Caco-2 (cell line): ENCODE measurements at regions not wholly inside any gene's neighbourhood (a gene's known extent, or its start where the extent isn't known, plus 50 kb on each side); places are given as distances from the start of the nearest gene placed in this dataset.
"Not testable (repeated sequence)": the region's sequence is repeated elsewhere in the genome, so short reads cannot be mapped to it uniquely, and the experiment has no call there.

ENCODE experiments used
- BruUV-seq: library from RNA; stranded (reverse); fragments of 400-500 nt; replicated peaks from 2 replicates; lab custom pipeline; 2021; lab: Mats Ljungman, UMichigan
- CTCF ChIA-PET: fragments of 300-600 bp; sonication (Branson Sonifier 250); formaldehyde crosslinking; loops from one replicate; lab custom pipeline; 2022; ENCODE audit warnings: antibody characterized with exemption; lab: Charles Lee
- POLR2A ChIA-PET: fragments of 300-600 bp; sonication (Branson Sonifier 250); formaldehyde crosslinking; loops from one replicate; lab custom pipeline; 2022; ENCODE audit warnings: antibody characterized with exemption; lab: Charles Lee
- DNase-seq, 2 experiments: peaks; one replicate each; pipeline versions ENCODE4 v3.0.0 to v3.0.0-alpha.2; 2020 to 2022
- H3K27me3 ChIP-seq: replicated peaks from 2 replicates; pipeline ENCODE4 v1.6.0; 2011; ENCODE audit warnings: low read length; ENCODE audit not compliant: control insufficient read depth, insufficient read depth
- H3K36me3 ChIP-seq: 2 replicates; pipeline ENCODE4 v1.5.1; 2011; ENCODE audit warnings: low read length; ENCODE audit not compliant: control insufficient read depth, insufficient read depth
- H3K4me1 ChIP-seq: fragments of 250-450 bp; sonication (Bioruptor Pico); 2 replicates; pipeline ENCODE4 v1.5.1; 2020; ENCODE audit warnings: mild to moderate bottlenecking
- H3K4me3 ChIP-seq: 2 replicates; pipeline ENCODE4 v1.5.1; 2011; ENCODE audit warnings: low read depth, mild to moderate bottlenecking, control low read depth, low read length
- H3K9me3 ChIP-seq: fragments of 250-450 bp; sonication (Bioruptor Pico); 2 replicates; pipeline ENCODE4 v1.5.1; 2020; ENCODE audit warnings: mild to moderate bottlenecking, moderate library complexity
- H3K27ac Mint-ChIP-seq: one replicate; pipeline ENCODE4 v1.8.0; 2022; ENCODE audit warnings: mixed read lengths; ENCODE audit not compliant: unreplicated experiment
- H3K27me3 Mint-ChIP-seq: one replicate; pipeline ENCODE4 v1.8.0; 2022; ENCODE audit warnings: mixed read lengths; ENCODE audit not compliant: insufficient read depth, unreplicated experiment
- H3K36me3 Mint-ChIP-seq: one replicate; pipeline ENCODE4 v1.8.0; 2022; ENCODE audit warnings: mild to moderate bottlenecking, mixed read lengths; ENCODE audit not compliant: insufficient read depth, unreplicated experiment
- H3K4me1 Mint-ChIP-seq: one replicate; pipeline ENCODE4 v1.8.0; 2022; ENCODE audit warnings: low read depth, mixed read lengths; ENCODE audit not compliant: unreplicated experiment
- H3K4me3 Mint-ChIP-seq: one replicate; pipeline ENCODE4 v1.8.0; 2022; ENCODE audit warnings: mild to moderate bottlenecking, moderate library complexity, mixed read lengths; ENCODE audit not compliant: unreplicated experiment
- H3K9me3 Mint-ChIP-seq: one replicate; pipeline ENCODE4 v1.8.0; 2022; ENCODE audit warnings: mixed read lengths; ENCODE audit not compliant: unreplicated experiment
- intact Hi-C: fragments of 100-400 bp; cut with micrococcal nuclease; formaldehyde crosslinking; loops from one replicate; pipeline ENCODE4 v1.10.0; 2022; ENCODE audit not compliant: unreplicated experiment
- TF ChIP-seq, protein P1 (sequence below), 2 experiments: fragments of 200-600 bp in 1 of 2; IDR thresholded peaks; 1 replicate in 1 of 2; 2 replicates in 1 of 2; pipeline versions ENCODE4 v1.5.1 to v1.8.0; 2011 to 2022; ENCODE audit warnings: antibody characterized with exemption in 1 of 2, control low read depth in 1 of 2, inconsistent platforms in 1 of 2, low read depth in 1 of 2, low read length in 1 of 2, mild to moderate bottlenecking in 1 of 2, moderate library complexity in 1 of 2; ENCODE audit not compliant: insufficient read depth in 1 of 2, severe bottlenecking in 1 of 2, unreplicated experiment in 1 of 2

GRCh38 chr3:16011376-16011775 lies 163.1 kb upstream of the GALNT15 start:
- intact Hi-C loops, result no loop called here
- Mint-ChIP-seq H3K27me3 (peaks cover 2% of the 10 kb centered on the region), H3K36me3 (no peaks in the 10 kb centered on the region), H3K27ac (no peak overlapping the region), H3K9me3 (no peaks in the 10 kb centered on the region), H3K4me3 (no peak overlapping the region), H3K4me1 (no peaks in the 10 kb centered on the region)
- Histone ChIP-seq H3K4me1 (no peaks in the 10 kb centered on the region), H3K36me3 (no peaks in the 10 kb centered on the region), H3K27me3 (no peaks in the 10 kb centered on the region), H3K9me3 (no peaks in the 10 kb centered on the region), H3K4me3 (no peak overlapping the region)
- CTCF ChIA-PET, result no interaction called here
- TF ChIP-seq, protein P1, sequence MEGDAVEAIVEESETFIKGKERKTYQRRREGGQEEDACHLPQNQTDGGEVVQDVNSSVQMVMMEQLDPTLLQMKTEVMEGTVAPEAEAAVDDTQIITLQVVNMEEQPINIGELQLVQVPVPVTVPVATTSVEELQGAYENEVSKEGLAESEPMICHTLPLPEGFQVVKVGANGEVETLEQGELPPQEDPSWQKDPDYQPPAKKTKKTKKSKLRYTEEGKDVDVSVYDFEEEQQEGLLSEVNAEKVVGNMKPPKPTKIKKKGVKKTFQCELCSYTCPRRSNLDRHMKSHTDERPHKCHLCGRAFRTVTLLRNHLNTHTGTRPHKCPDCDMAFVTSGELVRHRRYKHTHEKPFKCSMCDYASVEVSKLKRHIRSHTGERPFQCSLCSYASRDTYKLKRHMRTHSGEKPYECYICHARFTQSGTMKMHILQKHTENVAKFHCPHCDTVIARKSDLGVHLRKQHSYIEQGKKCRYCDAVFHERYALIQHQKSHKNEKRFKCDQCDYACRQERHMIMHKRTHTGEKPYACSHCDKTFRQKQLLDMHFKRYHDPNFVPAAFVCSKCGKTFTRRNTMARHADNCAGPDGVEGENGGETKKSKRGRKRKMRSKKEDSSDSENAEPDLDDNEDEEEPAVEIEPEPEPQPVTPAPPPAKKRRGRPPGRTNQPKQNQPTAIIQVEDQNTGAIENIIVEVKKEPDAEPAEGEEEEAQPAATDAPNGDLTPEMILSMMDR (IDR thresholded peaks at IDR 0.05; ENCODE audit: insufficient read depth in 1 of 2, low read depth in 1 of 2, low read length in 1 of 2, severe bottlenecking in 1 of 2, unreplicated experiment in 1 of 2), result no peak
- DNase-seq, result no peak
- POLR2A ChIA-PET, result no interaction called here
- BruUV-seq, result no TSS peak

DNA sequence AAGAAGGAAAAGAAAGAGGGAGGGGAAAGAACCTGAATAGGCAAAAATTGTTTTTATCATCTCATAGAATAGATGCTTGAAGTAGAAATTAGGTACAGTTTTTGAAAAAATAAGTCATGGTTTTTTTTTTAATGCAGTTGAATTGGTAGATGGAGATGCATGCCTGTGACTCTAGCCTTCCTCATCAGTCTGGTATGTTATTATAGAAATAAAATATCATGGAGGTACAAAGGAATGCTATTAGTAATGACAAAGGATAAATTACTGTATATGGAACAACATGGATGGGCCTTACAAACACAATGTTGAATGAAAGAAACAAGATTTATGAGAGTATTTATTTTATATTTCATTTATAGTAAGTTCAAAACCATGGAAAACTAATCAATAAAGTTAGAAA lies 162.4 kb upstream of the GALNT15 start:
- BruUV-seq, result no TSS peak
- peaks cover 2% of the 10 kb centered on the region for H3K27me3 Mint-ChIP-seq
- TF ChIP-seq, protein P1 (IDR thresholded peaks at IDR 0.05; ENCODE audit: insufficient read depth in 1 of 2, low read depth in 1 of 2, low read length in 1 of 2, severe bottlenecking in 1 of 2, unreplicated experiment in 1 of 2), result no peak
- Histone ChIP-seq H3K9me3 (no peaks in the 10 kb centered on the region), H3K4me1 (no peaks in the 10 kb centered on the region), H3K27me3 (no peaks in the 10 kb centered on the region), H3K36me3 (no peaks in the 10 kb centered on the region), H3K4me3 (no peak overlapping the region)
- no peak for DNase-seq
- H3K27ac Mint-ChIP-seq, result no peak overlapping the region
- intact Hi-C loops, result no loop called here
- H3K36me3 Mint-ChIP-seq, result no peaks in the 10 kb centered on the region
- no peak overlapping the region for H3K4me3 Mint-ChIP-seq
- no peaks in the 10 kb centered on the region for H3K4me1 Mint-ChIP-seq
- ChIA-PET POLR2A (no interaction called here), CTCF (no interaction called here)
- no peaks in the 10 kb centered on the region for H3K9me3 Mint-ChIP-seq

DNA sequence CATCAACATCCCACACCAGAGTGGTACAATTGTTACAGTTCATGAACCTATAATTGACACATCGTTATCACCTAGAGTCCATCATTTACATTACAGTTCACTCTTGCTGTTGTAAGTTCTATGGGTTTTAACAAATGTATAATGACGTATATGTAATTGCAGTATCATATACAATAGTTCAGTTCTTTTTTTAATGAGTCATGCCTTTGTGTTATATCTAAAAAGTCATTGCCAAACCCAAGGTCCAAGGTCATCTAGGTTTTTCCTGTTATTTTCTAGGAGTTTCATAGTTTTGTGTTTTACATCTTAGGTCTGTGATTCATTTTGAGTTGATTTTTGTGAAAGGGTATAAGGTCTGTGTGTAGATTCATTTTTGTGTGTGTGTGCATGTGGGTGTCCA lies 160.9 kb upstream of the GALNT15 start:
- Mint-ChIP-seq H3K9me3 (no peaks in the 10 kb centered on the region), H3K4me3 (no peak overlapping the region), H3K36me3 (no peaks in the 10 kb centered on the region), H3K27me3 (peaks cover 9% of the 10 kb centered on the region), H3K27ac (no peak overlapping the region), H3K4me1 (no peaks in the 10 kb centered on the region)
- intact Hi-C loops, result no loop called here
- Histone ChIP-seq H3K4me1 (no peaks in the 10 kb centered on the region), H3K36me3 (no peaks in the 10 kb centered on the region), H3K4me3 (no peak overlapping the region), H3K9me3 (no peaks in the 10 kb centered on the region), H3K27me3 (no peaks in the 10 kb centered on the region)
- BruUV-seq, result no TSS peak
- no peak for DNase-seq
- TF ChIP-seq, protein P1 (IDR thresholded peaks at IDR 0.05; ENCODE audit: insufficient read depth in 1 of 2, low read depth in 1 of 2, low read length in 1 of 2, severe bottlenecking in 1 of 2, unreplicated experiment in 1 of 2), result no peak
- CTCF ChIA-PET, result no interaction called here
- POLR2A ChIA-PET, result no interaction called here

- POLR2A ChIA-PET, H3K4me1 ChIP-seq, H3K9me3 ChIP-seq, BruUV-seq, intact Hi-C loops, CTCF ChIA-PET, H3K4me3 ChIP-seq, H3K27me3 ChIP-seq, H3K9me3 Mint-ChIP-seq, H3K4me1 Mint-ChIP-seq, H3K36me3 ChIP-seq, H3K4me3 Mint-ChIP-seq, H3K36me3 Mint-ChIP-seq, H3K27ac Mint-ChIP-seq, DNase-seq: not testable (repeated sequence)
- H3K27me3 Mint-ChIP-seq, result peaks cover 11% of the 10 kb centered on the region
Measured at GRCh38 chr3:16021801-16022200, 152.7 kb upstream of the GALNT15 start.

- H3K36me3 Mint-ChIP-seq, H3K27ac Mint-ChIP-seq, H3K4me1 ChIP-seq, H3K27me3 Mint-ChIP-seq, H3K9me3 ChIP-seq, H3K4me3 ChIP-seq, intact Hi-C loops, BruUV-seq, H3K36me3 ChIP-seq, H3K4me1 Mint-ChIP-seq, DNase-seq, H3K27me3 ChIP-seq, CTCF ChIA-PET, H3K4me3 Mint-ChIP-seq, POLR2A ChIA-PET, H3K9me3 Mint-ChIP-seq: not testable (repeated sequence)
Measured at GRCh38 chr3:16023881-16024280, 150.6 kb upstream of the GALNT15 start.
